ENCODE measurements at regions not wholly inside any gene's neighbourhood (a gene's known extent, or its start where the extent isn't known, plus 50 kb on each side); places are given as distances from the start of the nearest gene placed in this dataset.

DNA sequence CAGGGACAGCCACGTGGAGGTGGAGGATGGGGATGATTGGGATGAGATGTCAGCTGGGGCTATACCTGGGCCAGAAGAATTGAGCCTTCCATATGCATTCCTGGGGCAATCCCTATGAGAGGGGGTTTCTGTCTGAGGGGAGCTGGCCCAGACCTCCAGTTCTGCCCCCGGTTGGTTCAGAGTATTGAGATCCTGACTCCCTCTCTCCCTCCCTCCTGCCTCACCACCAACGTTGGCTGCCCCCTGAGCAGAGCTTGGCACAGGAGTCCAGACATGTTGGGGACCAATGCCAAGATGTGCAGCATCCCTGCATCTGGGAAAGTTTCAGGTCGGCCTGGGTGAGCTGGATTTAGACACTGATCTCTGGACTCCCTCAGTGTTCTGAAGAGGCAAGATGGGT, 575.2 kb upstream of the MKI67 start:
- H3K9ac ChIP-seq (ENCODE audit: insufficient read depth, low read depth, low read length): no peak overlapping the region
- no TSS peak for BruUV-seq (replicated peaks)
- no peak for FAIRE-seq
- TF ChIP-seq ZNF441 (CRISPR knock-in tag; IDR thresholded peaks at IDR 0.05; ENCODE audit: borderline replicate concordance): no peak
- TF ChIP-seq YEATS4 (CRISPR knock-in tag; IDR thresholded peaks at IDR 0.05; ENCODE audit: borderline replicate concordance): no peak
- TF ChIP-seq, protein P1, sequence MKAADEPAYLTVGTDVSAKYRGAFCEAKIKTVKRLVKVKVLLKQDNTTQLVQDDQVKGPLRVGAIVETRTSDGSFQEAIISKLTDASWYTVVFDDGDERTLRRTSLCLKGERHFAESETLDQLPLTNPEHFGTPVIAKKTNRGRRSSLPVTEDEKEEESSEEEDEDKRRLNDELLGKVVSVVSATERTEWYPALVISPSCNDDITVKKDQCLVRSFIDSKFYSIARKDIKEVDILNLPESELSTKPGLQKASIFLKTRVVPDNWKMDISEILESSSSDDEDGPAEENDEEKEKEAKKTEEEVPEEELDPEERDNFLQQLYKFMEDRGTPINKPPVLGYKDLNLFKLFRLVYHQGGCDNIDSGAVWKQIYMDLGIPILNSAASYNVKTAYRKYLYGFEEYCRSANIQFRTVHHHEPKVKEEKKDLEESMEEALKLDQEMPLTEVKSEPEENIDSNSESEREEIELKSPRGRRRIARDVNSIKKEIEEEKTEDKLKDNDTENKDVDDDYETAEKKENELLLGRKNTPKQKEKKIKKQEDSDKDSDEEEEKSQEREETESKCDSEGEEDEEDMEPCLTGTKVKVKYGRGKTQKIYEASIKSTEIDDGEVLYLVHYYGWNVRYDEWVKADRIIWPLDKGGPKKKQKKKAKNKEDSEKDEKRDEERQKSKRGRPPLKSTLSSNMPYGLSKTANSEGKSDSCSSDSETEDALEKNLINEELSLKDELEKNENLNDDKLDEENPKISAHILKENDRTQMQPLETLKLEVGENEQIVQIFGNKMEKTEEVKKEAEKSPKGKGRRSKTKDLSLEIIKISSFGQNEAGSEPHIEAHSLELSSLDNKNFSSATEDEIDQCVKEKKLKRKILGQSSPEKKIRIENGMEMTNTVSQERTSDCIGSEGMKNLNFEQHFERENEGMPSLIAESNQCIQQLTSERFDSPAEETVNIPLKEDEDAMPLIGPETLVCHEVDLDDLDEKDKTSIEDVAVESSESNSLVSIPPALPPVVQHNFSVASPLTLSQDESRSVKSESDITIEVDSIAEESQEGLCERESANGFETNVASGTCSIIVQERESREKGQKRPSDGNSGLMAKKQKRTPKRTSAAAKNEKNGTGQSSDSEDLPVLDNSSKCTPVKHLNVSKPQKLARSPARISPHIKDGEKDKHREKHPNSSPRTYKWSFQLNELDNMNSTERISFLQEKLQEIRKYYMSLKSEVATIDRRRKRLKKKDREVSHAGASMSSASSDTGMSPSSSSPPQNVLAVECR (CRISPR knock-in tag; IDR thresholded peaks at IDR 0.05; ENCODE audit: borderline replicate concordance): no peak
- TF ChIP-seq GTF3A (CRISPR knock-in tag; conservative IDR thresholded peaks at IDR 0.05): no peak
- no peak for TF ChIP-seq ZNF724P (CRISPR knock-in tag; IDR thresholded peaks at IDR 0.05; ENCODE audit: borderline replicate concordance)
- TF ChIP-seq HOXA9 (CRISPR knock-in tag; IDR thresholded peaks at IDR 0.05; ENCODE audit: borderline replicate concordance): no peak
- no peak for TF ChIP-seq AGO2 (optimal IDR thresholded peaks at IDR 0.05; ENCODE audit: low read depth, low read length)
- TF ChIP-seq, protein P2, sequence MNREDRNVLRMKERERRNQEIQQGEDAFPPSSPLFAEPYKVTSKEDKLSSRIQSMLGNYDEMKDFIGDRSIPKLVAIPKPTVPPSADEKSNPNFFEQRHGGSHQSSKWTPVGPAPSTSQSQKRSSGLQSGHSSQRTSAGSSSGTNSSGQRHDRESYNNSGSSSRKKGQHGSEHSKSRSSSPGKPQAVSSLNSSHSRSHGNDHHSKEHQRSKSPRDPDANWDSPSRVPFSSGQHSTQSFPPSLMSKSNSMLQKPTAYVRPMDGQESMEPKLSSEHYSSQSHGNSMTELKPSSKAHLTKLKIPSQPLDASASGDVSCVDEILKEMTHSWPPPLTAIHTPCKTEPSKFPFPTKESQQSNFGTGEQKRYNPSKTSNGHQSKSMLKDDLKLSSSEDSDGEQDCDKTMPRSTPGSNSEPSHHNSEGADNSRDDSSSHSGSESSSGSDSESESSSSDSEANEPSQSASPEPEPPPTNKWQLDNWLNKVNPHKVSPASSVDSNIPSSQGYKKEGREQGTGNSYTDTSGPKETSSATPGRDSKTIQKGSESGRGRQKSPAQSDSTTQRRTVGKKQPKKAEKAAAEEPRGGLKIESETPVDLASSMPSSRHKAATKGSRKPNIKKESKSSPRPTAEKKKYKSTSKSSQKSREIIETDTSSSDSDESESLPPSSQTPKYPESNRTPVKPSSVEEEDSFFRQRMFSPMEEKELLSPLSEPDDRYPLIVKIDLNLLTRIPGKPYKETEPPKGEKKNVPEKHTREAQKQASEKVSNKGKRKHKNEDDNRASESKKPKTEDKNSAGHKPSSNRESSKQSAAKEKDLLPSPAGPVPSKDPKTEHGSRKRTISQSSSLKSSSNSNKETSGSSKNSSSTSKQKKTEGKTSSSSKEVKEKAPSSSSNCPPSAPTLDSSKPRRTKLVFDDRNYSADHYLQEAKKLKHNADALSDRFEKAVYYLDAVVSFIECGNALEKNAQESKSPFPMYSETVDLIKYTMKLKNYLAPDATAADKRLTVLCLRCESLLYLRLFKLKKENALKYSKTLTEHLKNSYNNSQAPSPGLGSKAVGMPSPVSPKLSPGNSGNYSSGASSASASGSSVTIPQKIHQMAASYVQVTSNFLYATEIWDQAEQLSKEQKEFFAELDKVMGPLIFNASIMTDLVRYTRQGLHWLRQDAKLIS (CRISPR knock-in tag; IDR thresholded peaks at IDR 0.05): no peak
- no peak for TF ChIP-seq ZNF329 (CRISPR knock-in tag; IDR thresholded peaks at IDR 0.05; ENCODE audit: low read depth)
- TF ChIP-seq ZNF138 (CRISPR knock-in tag; IDR thresholded peaks at IDR 0.05; ENCODE audit: low read depth): no peak
- no peak for TF ChIP-seq DPF2 (CRISPR knock-in tag; IDR thresholded peaks at IDR 0.05; ENCODE audit: borderline replicate concordance, low read depth)
- ChIA-PET CTCF (ENCODE audit: low intra/inter-chr PET ratio, low total read pairs) (no interaction called here), POLR2A (no interaction called here)
- no peaks in the 10 kb centered on the region for H3K36me3 ChIP-seq (replicated peaks in 1 of 2; ENCODE audit: control insufficient read depth in 1 of 2, insufficient read depth in 2 of 2, low read length in 2 of 2)
- WGBS (ENCODE audit: low lambda C conversion rate): 0% methylated on average over 1 of the region's 4 CpGs
- H2AFZ ChIP-seq (ENCODE audit: low read length): no peak overlapping the region
- DNase-seq (ENCODE audit: low spot score): no peak
- no peak for ATAC-seq
- H4K20me1 ChIP-seq (ENCODE audit: insufficient read depth, low read length): no peaks in the 10 kb centered on the region
- no peak overlapping the region for H3K4me3 ChIP-seq (replicated peaks in 1 of 3; ENCODE audit: insufficient read depth in 1 of 3, low read depth in 2 of 3, low read length in 3 of 3)
- in situ Hi-C loops (cut with HindIII; ENCODE audit: extremely low pct_ligation_motif_present, low pct_unique_long_range_greater_than_20kb): no loop called here
- peaks cover 0 to 2% of the 10 kb centered on the region in 2 experiments; a peak in 1 of 5 replicates for H3K27me3 ChIP-seq (ENCODE audit: control insufficient read depth in 1 of 2, insufficient read depth in 2 of 2, low read length in 2 of 2)
- H3K4me1 ChIP-seq (ENCODE audit: insufficient read depth, low read length): no peaks in the 10 kb centered on the region
- intact Hi-C loops (cut with micrococcal nuclease; ENCODE audit: unreplicated experiment): no loop called here
- no peak overlapping the region for H3K4me2 ChIP-seq (ENCODE audit: low read depth, low read length)
- no peaks in the 10 kb centered on the region for H3K79me2 ChIP-seq (ENCODE audit: insufficient read depth, low read length)
- H3K27ac ChIP-seq (ENCODE audit: extremely low read length, insufficient read depth, low read length): no peak overlapping the region
- H3K9me3 ChIP-seq (ENCODE audit: low read length): no peaks in the 10 kb centered on the region

Measured in HepG2 (cell line).